GM23338 (cell line): ENCODE measurements at regions not wholly inside any gene's neighbourhood (a gene's known extent, or its start where the extent isn't known, plus 50 kb on each side); places are given as distances from the start of the nearest gene placed in this dataset.
A peak's percentile ranks its signal among the peaks of the same experiment; 100 is the strongest.

ENCODE experiments used
- ATAC-seq: fragments of 200-7000 bp; cut with Tn5 transposase; 3 replicates; pipeline ENCODE4 v1.9.1; 2020
- DNase-seq: peaks from one replicate; pipeline ENCODE4 v3.0.0-alpha.2; 2015; ENCODE audit warnings: low spot score
- H2AFZ ChIP-seq: fragments of 200-600 bp; sonication (generic); 2 replicates; pipeline ENCODE4 v1.8.0; 2016; ENCODE audit warnings: antibody characterized with exemption, mild to moderate bottlenecking, moderate library complexity
- H3F3A ChIP-seq: fragments of 200-600 bp; sonication (generic); replicated peaks from 2 replicates; pipeline ENCODE4 v1.8.0; 2017; ENCODE audit warnings: antibody characterized with exemption, mixed run types, low read depth
- H3K27ac ChIP-seq: fragments of 200-600 bp; sonication (generic); 2 replicates; pipeline ENCODE4 v1.6.1; 2016; ENCODE audit warnings: low read depth
- H3K27me3 ChIP-seq: fragments of 200-600 bp; sonication (generic); 2 replicates; pipeline ENCODE4 v1.8.0; 2016; ENCODE audit warnings: mild to moderate bottlenecking, mixed run types, moderate library complexity; ENCODE audit not compliant: insufficient read depth
- H3K36me3 ChIP-seq: fragments of 200-600 bp; sonication (generic); 2 replicates; pipeline ENCODE4 v1.8.0; 2016; ENCODE audit warnings: mild to moderate bottlenecking; ENCODE audit not compliant: insufficient read depth
- H3K4me1 ChIP-seq: fragments of 200-600 bp; sonication (generic); 2 replicates; pipeline ENCODE4 v1.8.0; 2016; ENCODE audit warnings: mild to moderate bottlenecking, moderate library complexity; ENCODE audit not compliant: insufficient read depth
- H3K4me2 ChIP-seq: fragments of 200-600 bp; sonication (generic); 2 replicates; pipeline ENCODE4 v1.7.1; 2017; ENCODE audit warnings: mixed run types
- H3K4me3 ChIP-seq: fragments of 200-600 bp; sonication (generic); 2 replicates; pipeline ENCODE4 v1.6.1; 2016; ENCODE audit warnings: mixed run types
- H3K79me2 ChIP-seq: fragments of 200-600 bp; sonication (generic); replicated peaks from 2 replicates; pipeline ENCODE4 v1.8.0; 2017; ENCODE audit warnings: mild to moderate bottlenecking; ENCODE audit not compliant: insufficient read depth
- H3K9me2 ChIP-seq: fragments of 200-600 bp; sonication (generic); 2 replicates; pipeline ENCODE4 v1.8.0; 2017; ENCODE audit not compliant: insufficient read depth
- H4K20me1 ChIP-seq: fragments of 200-600 bp; sonication (generic); replicated peaks from 2 replicates; pipeline ENCODE4 v1.8.0; 2017; ENCODE audit warnings: mild to moderate bottlenecking; ENCODE audit not compliant: insufficient read depth
- H3K27ac Mint-ChIP-seq: 2 replicates; pipeline ENCODE4 v1.8.0; 2020; ENCODE audit warnings: inconsistent platforms, mild to moderate bottlenecking, moderate library complexity, mixed read lengths
- H3K27me3 Mint-ChIP-seq: 3 replicates; pipeline ENCODE4 v1.8.0; 2022; ENCODE audit warnings: low read depth, mild to moderate bottlenecking, moderate library complexity, mixed read lengths, inconsistent platforms; ENCODE audit not compliant: insufficient read depth, poor library complexity
- H3K36me3 Mint-ChIP-seq: 3 replicates; pipeline ENCODE4 v1.8.0; 2021; ENCODE audit warnings: low read depth, mild to moderate bottlenecking, inconsistent platforms, moderate library complexity, mixed read lengths
- H3K4me1 Mint-ChIP-seq: 3 replicates; pipeline ENCODE4 v1.8.0; 2020; ENCODE audit warnings: mild to moderate bottlenecking, inconsistent platforms, mixed read lengths
- H3K4me3 Mint-ChIP-seq: 3 replicates; pipeline ENCODE4 v1.8.0; 2021; ENCODE audit warnings: moderate library complexity, mild to moderate bottlenecking, inconsistent platforms, mixed read lengths
- H3K9me3 Mint-ChIP-seq: 3 replicates; pipeline ENCODE4 v1.8.0; 2020; ENCODE audit warnings: moderate library complexity, mild to moderate bottlenecking, inconsistent platforms, mixed read lengths
- CREB1 ChIP-seq: fragments of 250-450 bp; sonication (Bioruptor Pico); IDR thresholded peaks from 2 replicates; pipeline ENCODE4 v1.5.0; 2020; ENCODE audit warnings: low read depth, mild to moderate bottlenecking, moderate library complexity
- CTCF ChIP-seq, 2 experiments: fragments of 200-600 bp in 1 of 2; sonication (generic) in 1 of 2; conservative IDR thresholded peaks; 2 replicates each; pipeline versions ENCODE4 v1.5.1 to v1.6.1; 2016 to 2017; ENCODE audit warnings: antibody characterized with exemption in 2 of 2, low read depth in 2 of 2, mild to moderate bottlenecking in 2 of 2, moderate library complexity in 1 of 2
- EZH2 ChIP-seq: fragments of 200-600 bp; sonication (generic); IDR thresholded peaks from one replicate; pipeline ENCODE4 v1.8.0; 2017; ENCODE audit warnings: antibody characterized with exemption, mild to moderate bottlenecking, low read depth; ENCODE audit not compliant: unreplicated experiment
- EZH2phosphoT487 ChIP-seq: fragments of 200-600 bp; sonication (generic); IDR thresholded peaks from one replicate; pipeline ENCODE4 v1.8.1; 2018; ENCODE audit warnings: antibody characterized with exemption; ENCODE audit not compliant: unreplicated experiment
- JUNB ChIP-seq: IDR thresholded peaks from one replicate; pipeline ENCODE4 v1.6.1; 2016; ENCODE audit warnings: antibody characterized with exemption; ENCODE audit not compliant: unreplicated experiment
- NANOG ChIP-seq: IDR thresholded peaks from 2 replicates; pipeline ENCODE4 v1.6.1; 2016; ENCODE audit warnings: antibody characterized with exemption, borderline replicate concordance
- POLR2AphosphoS5 ChIP-seq: IDR thresholded peaks from 2 replicates; pipeline ENCODE4 v1.6.1; 2016; ENCODE audit warnings: antibody characterized with exemption, low read depth
- STAT1 ChIP-seq: IDR thresholded peaks from one replicate; pipeline ENCODE4 v1.6.1; 2016; ENCODE audit warnings: antibody characterized with exemption; ENCODE audit not compliant: unreplicated experiment
- ZNF114 ChIP-seq: fragments of 250-450 bp; sonication (Bioruptor Pico); IDR thresholded peaks from 2 replicates; pipeline ENCODE4 v1.5.0; 2020; ENCODE audit warnings: mild to moderate bottlenecking, moderate library complexity
- ZNF331 ChIP-seq: fragments of 250-450 bp; sonication (Bioruptor Pico); IDR thresholded peaks from 2 replicates; pipeline ENCODE4 v1.5.0; 2020; ENCODE audit warnings: low read depth, mild to moderate bottlenecking, moderate library complexity
- TF ChIP-seq, protein P1 (sequence below): fragments of 250-450 bp; sonication (Bioruptor Pico); IDR thresholded peaks from 2 replicates; pipeline ENCODE4 v1.5.0; 2020; ENCODE audit warnings: mild to moderate bottlenecking, moderate library complexity
- TF ChIP-seq, protein P2 (sequence below): IDR thresholded peaks from 2 replicates; pipeline ENCODE4 v1.6.1; 2016; ENCODE audit warnings: antibody characterized with exemption
- TF ChIP-seq, protein P3 (sequence below): IDR thresholded peaks from one replicate; pipeline ENCODE4 v1.6.1; 2018; ENCODE audit warnings: antibody characterized with exemption; ENCODE audit not compliant: unreplicated experiment

DNA sequence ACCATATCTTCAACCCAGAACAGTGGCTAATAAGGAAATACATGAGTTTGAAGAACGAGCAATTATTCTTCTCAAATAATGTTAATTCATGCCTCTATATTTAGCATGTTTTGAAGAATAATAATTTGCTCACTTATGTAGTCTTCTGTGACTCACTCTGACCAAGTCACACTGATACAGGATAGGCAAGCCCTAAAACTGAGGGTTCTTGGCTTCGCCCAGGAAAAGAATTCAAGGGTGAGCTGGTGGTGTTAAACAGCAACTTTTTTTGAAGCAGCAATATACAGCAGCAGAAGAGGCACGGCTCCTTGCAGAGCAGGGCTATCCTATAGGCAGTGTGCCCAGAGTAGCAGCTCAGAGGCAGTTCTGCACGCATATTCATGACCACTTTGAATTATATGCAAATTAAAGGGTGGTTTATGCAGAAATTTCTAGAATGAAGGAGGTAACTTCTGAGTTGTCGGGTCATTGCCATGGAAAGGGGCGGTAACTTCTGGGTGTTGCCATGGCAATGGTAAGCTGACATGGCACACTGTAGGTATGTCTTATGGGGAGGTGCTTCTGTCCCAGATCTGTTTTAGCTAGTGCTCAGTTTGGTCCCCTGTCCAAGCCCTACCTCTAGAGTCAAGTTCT, 200.6 kb downstream of the RND3 start:
- Mint-ChIP-seq H3K4me3 (no peak overlapping the region), H3K27me3 (no peaks in the 10 kb centered on the region), H3K36me3 (no peaks in the 10 kb centered on the region; the same call in 2 of the 3 replicates), H3K4me1 (no peaks in the 10 kb centered on the region), H3K27ac (no peak overlapping the region), H3K9me3 (no peaks in the 10 kb centered on the region)
- Histone ChIP-seq H3K9me2 (no peaks in the 10 kb centered on the region), H2AFZ (no peak overlapping the region; the same call in 1 of the 2 replicates), H3K4me3 (no peak overlapping the region), H3K4me2 (no peak overlapping the region), H4K20me1 (no peaks in the 10 kb centered on the region), H3F3A (no peaks in the 10 kb centered on the region), H3K27me3 (no peaks in the 10 kb centered on the region), H3K4me1 (no peaks in the 10 kb centered on the region), H3K79me2 (no peaks in the 10 kb centered on the region), H3K36me3 (no peaks in the 10 kb centered on the region), H3K27ac (no peak overlapping the region; the same call in 1 of the 2 replicates)
- TF ChIP-seq ZNF114 (CRISPR knock-in tag) = no peak
- TF ChIP-seq JUNB = no peak
- TF ChIP-seq, protein P1, sequence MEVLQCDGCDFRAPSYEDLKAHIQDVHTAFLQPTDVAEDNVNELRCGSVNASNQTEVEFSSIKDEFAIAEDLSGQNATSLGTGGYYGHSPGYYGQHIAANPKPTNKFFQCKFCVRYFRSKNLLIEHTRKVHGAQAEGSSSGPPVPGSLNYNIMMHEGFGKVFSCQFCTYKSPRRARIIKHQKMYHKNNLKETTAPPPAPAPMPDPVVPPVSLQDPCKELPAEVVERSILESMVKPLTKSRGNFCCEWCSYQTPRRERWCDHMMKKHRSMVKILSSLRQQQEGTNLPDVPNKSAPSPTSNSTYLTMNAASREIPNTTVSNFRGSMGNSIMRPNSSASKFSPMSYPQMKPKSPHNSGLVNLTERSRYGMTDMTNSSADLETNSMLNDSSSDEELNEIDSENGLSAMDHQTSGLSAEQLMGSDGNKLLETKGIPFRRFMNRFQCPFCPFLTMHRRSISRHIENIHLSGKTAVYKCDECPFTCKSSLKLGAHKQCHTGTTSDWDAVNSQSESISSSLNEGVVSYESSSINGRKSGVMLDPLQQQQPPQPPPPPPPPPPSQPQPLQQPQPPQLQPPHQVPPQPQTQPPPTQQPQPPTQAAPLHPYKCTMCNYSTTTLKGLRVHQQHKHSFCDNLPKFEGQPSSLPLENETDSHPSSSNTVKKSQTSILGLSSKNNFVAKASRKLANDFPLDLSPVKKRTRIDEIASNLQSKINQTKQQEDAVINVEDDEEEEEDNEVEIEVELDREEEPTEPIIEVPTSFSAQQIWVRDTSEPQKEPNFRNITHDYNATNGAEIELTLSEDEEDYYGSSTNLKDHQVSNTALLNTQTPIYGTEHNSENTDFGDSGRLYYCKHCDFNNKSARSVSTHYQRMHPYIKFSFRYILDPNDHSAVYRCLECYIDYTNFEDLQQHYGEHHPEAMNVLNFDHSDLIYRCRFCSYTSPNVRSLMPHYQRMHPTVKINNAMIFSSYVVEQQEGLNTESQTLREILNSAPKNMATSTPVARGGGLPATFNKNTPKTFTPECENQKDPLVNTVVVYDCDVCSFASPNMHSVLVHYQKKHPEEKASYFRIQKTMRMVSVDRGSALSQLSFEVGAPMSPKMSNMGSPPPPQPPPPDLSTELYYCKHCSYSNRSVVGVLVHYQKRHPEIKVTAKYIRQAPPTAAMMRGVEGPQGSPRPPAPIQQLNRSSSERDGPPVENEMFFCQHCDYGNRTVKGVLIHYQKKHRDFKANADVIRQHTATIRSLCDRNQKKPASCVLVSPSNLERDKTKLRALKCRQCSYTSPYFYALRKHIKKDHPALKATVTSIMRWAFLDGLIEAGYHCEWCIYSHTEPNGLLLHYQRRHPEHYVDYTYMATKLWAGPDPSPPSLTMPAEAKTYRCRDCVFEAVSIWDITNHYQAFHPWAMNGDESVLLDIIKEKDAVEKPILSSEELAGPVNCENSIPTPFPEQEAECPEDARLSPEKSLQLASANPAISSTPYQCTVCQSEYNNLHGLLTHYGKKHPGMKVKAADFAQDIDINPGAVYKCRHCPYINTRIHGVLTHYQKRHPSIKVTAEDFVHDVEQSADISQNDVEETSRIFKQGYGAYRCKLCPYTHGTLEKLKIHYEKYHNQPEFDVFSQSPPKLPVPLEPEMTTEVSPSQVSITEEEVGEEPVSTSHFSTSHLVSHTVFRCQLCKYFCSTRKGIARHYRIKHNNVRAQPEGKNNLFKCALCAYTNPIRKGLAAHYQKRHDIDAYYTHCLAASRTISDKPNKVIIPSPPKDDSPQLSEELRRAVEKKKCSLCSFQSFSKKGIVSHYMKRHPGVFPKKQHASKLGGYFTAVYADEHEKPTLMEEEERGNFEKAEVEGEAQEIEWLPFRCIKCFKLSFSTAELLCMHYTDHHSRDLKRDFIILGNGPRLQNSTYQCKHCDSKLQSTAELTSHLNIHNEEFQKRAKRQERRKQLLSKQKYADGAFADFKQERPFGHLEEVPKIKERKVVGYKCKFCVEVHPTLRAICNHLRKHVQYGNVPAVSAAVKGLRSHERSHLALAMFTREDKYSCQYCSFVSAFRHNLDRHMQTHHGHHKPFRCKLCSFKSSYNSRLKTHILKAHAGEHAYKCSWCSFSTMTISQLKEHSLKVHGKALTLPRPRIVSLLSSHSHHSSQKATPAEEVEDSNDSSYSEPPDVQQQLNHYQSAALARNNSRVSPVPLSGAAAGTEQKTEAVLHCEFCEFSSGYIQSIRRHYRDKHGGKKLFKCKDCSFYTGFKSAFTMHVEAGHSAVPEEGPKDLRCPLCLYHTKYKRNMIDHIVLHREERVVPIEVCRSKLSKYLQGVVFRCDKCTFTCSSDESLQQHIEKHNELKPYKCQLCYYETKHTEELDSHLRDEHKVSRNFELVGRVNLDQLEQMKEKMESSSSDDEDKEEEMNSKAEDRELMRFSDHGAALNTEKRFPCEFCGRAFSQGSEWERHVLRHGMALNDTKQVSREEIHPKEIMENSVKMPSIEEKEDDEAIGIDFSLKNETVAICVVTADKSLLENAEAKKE (CRISPR knock-in tag) = no peak
- no peak for TF ChIP-seq CTCF (conservative IDR thresholded peaks at IDR 0.05; ENCODE audit: low read depth in 2 of 2)
- TF ChIP-seq CREB1 (CRISPR knock-in tag) = no peak
- TF ChIP-seq NANOG = no peak
- TF ChIP-seq, protein P2, sequence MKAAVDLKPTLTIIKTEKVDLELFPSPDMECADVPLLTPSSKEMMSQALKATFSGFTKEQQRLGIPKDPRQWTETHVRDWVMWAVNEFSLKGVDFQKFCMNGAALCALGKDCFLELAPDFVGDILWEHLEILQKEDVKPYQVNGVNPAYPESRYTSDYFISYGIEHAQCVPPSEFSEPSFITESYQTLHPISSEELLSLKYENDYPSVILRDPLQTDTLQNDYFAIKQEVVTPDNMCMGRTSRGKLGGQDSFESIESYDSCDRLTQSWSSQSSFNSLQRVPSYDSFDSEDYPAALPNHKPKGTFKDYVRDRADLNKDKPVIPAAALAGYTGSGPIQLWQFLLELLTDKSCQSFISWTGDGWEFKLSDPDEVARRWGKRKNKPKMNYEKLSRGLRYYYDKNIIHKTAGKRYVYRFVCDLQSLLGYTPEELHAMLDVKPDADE = no peak
- TF ChIP-seq EZH2 = no peak
- TF ChIP-seq ZNF331 (CRISPR knock-in tag) = no peak
- TF ChIP-seq EZH2phosphoT487 = no peak
- TF ChIP-seq, protein P3, sequence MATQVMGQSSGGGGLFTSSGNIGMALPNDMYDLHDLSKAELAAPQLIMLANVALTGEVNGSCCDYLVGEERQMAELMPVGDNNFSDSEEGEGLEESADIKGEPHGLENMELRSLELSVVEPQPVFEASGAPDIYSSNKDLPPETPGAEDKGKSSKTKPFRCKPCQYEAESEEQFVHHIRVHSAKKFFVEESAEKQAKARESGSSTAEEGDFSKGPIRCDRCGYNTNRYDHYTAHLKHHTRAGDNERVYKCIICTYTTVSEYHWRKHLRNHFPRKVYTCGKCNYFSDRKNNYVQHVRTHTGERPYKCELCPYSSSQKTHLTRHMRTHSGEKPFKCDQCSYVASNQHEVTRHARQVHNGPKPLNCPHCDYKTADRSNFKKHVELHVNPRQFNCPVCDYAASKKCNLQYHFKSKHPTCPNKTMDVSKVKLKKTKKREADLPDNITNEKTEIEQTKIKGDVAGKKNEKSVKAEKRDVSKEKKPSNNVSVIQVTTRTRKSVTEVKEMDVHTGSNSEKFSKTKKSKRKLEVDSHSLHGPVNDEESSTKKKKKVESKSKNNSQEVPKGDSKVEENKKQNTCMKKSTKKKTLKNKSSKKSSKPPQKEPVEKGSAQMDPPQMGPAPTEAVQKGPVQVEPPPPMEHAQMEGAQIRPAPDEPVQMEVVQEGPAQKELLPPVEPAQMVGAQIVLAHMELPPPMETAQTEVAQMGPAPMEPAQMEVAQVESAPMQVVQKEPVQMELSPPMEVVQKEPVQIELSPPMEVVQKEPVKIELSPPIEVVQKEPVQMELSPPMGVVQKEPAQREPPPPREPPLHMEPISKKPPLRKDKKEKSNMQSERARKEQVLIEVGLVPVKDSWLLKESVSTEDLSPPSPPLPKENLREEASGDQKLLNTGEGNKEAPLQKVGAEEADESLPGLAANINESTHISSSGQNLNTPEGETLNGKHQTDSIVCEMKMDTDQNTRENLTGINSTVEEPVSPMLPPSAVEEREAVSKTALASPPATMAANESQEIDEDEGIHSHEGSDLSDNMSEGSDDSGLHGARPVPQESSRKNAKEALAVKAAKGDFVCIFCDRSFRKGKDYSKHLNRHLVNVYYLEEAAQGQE = no peak
- no peak for TF ChIP-seq STAT1
- no peak for TF ChIP-seq POLR2AphosphoS5
- DNase-seq (peak; percentile 60), ATAC-seq (peak; percentile 61)
